ENCODE measurements at regions not wholly inside any gene's neighbourhood (a gene's known extent, or its start where the extent isn't known, plus 50 kb on each side); places are given as distances from the start of the nearest gene placed in this dataset.

- Histone ChIP-seq H3K27me3 (replicated peaks; ENCODE audit: control insufficient read depth, insufficient read depth, low read length) (no peaks in the 10 kb centered on the region), H3K4me3 (replicated peaks; ENCODE audit: low read depth, low read length) (no peak overlapping the region), H3K36me3 (ENCODE audit: control insufficient read depth, insufficient read depth, low read length) (no peaks in the 10 kb centered on the region)
- TF ChIP-seq CTCF (IDR thresholded peaks at IDR 0.05; ENCODE audit: insufficient read depth, low read length, poor library complexity, severe bottlenecking), result no peak
- DNase-seq (ENCODE audit: extremely low read depth, insufficient read length), result no peak
Observed at GRCh38 chr4:123317211-123317610, 79.4 kb upstream of the SPRY1 start.

GRCh38 chr4:123319639-123320038 lies 77.0 kb upstream of the SPRY1 start:
- no peak for TF ChIP-seq CTCF (IDR thresholded peaks at IDR 0.05; ENCODE audit: insufficient read depth, low read length, poor library complexity, severe bottlenecking)
- DNase-seq (ENCODE audit: extremely low read depth, insufficient read length), result no peak

GRCh38 chr4:123323998-123324397 lies 72.6 kb upstream of the SPRY1 start:
- DNase-seq (ENCODE audit: extremely low read depth, insufficient read length), result no peak
- no peaks in the 10 kb centered on the region for H3K36me3 ChIP-seq (ENCODE audit: control insufficient read depth, insufficient read depth, low read length)
- H3K27me3 ChIP-seq (replicated peaks; ENCODE audit: control insufficient read depth, insufficient read depth, low read length), result no peaks in the 10 kb centered on the region
- no peak overlapping the region for H3K4me3 ChIP-seq (replicated peaks; ENCODE audit: low read depth, low read length)
- no peak for TF ChIP-seq CTCF (IDR thresholded peaks at IDR 0.05; ENCODE audit: insufficient read depth, low read length, poor library complexity, severe bottlenecking)

More at GRCh38 chr4:123319639-123320038, 77.0 kb upstream of the SPRY1 start:
- no peaks in the 10 kb centered on the region for H3K27me3 ChIP-seq (replicated peaks; ENCODE audit: control insufficient read depth, insufficient read depth, low read length)
- no peaks in the 10 kb centered on the region for H3K36me3 ChIP-seq (ENCODE audit: control insufficient read depth, insufficient read depth, low read length)
- H3K4me3 ChIP-seq (replicated peaks; ENCODE audit: low read depth, low read length), result no peak overlapping the region

GRCh38 chr4:123325241-123325681 lies 71.3 kb upstream of the SPRY1 start:
- DNase-seq (ENCODE audit: extremely low read depth, insufficient read length), result peak; percentile 62
- Histone ChIP-seq H3K4me3 (replicated peaks; ENCODE audit: low read depth, low read length) (no peak overlapping the region; the same call in 1 of the 2 replicates), H3K27me3 (replicated peaks; ENCODE audit: control insufficient read depth, insufficient read depth, low read length) (no peaks in the 10 kb centered on the region), H3K36me3 (ENCODE audit: control insufficient read depth, insufficient read depth, low read length) (no peaks in the 10 kb centered on the region)
- TF ChIP-seq CTCF (IDR thresholded peaks at IDR 0.05; ENCODE audit: insufficient read depth, low read length, poor library complexity, severe bottlenecking), result no peak

- no peak for TF ChIP-seq CTCF (IDR thresholded peaks at IDR 0.05; ENCODE audit: insufficient read depth, low read length, poor library complexity, severe bottlenecking)
- H3K36me3 ChIP-seq (ENCODE audit: control insufficient read depth, insufficient read depth, low read length), result no peaks in the 10 kb centered on the region
- DNase-seq (ENCODE audit: extremely low read depth, insufficient read length), result no peak
Observed at GRCh38 chr4:123327346-123327745, 69.2 kb upstream of the SPRY1 start.

GRCh38 chr4:123327846-123328429 lies 68.7 kb upstream of the SPRY1 start:
- no peak for TF ChIP-seq CTCF (IDR thresholded peaks at IDR 0.05; ENCODE audit: insufficient read depth, low read length, poor library complexity, severe bottlenecking)
- no peak for DNase-seq (ENCODE audit: extremely low read depth, insufficient read length)
- Histone ChIP-seq H3K4me3 (replicated peaks; ENCODE audit: low read depth, low read length) (no peak overlapping the region), H3K36me3 (ENCODE audit: control insufficient read depth, insufficient read depth, low read length) (no peaks in the 10 kb centered on the region), H3K27me3 (replicated peaks; ENCODE audit: control insufficient read depth, insufficient read depth, low read length) (no peaks in the 10 kb centered on the region)

More at GRCh38 chr4:123327346-123327745, 69.2 kb upstream of the SPRY1 start:
- Histone ChIP-seq H3K4me3 (replicated peaks; ENCODE audit: low read depth, low read length) (no peak overlapping the region), H3K27me3 (replicated peaks; ENCODE audit: control insufficient read depth, insufficient read depth, low read length) (no peaks in the 10 kb centered on the region)
